Esophagus muscularis mucosa (tissue), 3 donors: ENCODE measurements at regions not wholly inside any gene's neighbourhood (a gene's known extent, or its start where the extent isn't known, plus 50 kb on each side); places are given as distances from the start of the nearest gene placed in this dataset.
A peak's percentile ranks its signal among the peaks of the same experiment; 100 is the strongest.

Experiments used
- EP300 ChIP-seq: sonication (generic); formaldehyde crosslinking; IDR thresholded peaks from one replicate; pipeline ENCODE4 v1.6.1; 2017; ENCODE audit warnings: antibody characterized with exemption
- TF ChIP-seq, protein P1 (sequence below), 3 experiments: fragments of 200-600 bp in 2 of 3; fragments of 450-650 bp in 1 of 3; sonication (generic) in 2 of 3; IDR thresholded peaks; one replicate each; pipeline ENCODE4 v1.5.1; 2017 to 2019; ENCODE audit warnings: antibody characterized with exemption in 3 of 3, mild to moderate bottlenecking in 2 of 3, moderate library complexity in 1 of 3

- TF ChIP-seq, protein P1, sequence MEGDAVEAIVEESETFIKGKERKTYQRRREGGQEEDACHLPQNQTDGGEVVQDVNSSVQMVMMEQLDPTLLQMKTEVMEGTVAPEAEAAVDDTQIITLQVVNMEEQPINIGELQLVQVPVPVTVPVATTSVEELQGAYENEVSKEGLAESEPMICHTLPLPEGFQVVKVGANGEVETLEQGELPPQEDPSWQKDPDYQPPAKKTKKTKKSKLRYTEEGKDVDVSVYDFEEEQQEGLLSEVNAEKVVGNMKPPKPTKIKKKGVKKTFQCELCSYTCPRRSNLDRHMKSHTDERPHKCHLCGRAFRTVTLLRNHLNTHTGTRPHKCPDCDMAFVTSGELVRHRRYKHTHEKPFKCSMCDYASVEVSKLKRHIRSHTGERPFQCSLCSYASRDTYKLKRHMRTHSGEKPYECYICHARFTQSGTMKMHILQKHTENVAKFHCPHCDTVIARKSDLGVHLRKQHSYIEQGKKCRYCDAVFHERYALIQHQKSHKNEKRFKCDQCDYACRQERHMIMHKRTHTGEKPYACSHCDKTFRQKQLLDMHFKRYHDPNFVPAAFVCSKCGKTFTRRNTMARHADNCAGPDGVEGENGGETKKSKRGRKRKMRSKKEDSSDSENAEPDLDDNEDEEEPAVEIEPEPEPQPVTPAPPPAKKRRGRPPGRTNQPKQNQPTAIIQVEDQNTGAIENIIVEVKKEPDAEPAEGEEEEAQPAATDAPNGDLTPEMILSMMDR (IDR thresholded peaks at IDR 0.05) = peak; percentile 35 to 44 (median 36)
- no peak for TF ChIP-seq EP300
Measured at GRCh38 chr5:174571662-174572397, 152.6 kb upstream of the MSX2 start.
